IMR-90 (cell line): ENCODE measurements at regions not wholly inside any gene's neighbourhood (a gene's known extent, or its start where the extent isn't known, plus 50 kb on each side); places are given as distances from the start of the nearest gene placed in this dataset.

Experiments
- POLR2A ChIP-seq: IDR thresholded peaks from 2 replicates; pipeline ENCODE4 v1.6.1; 2012; ENCODE audit warnings: mild to moderate bottlenecking, low read depth, low read length
- RCOR1 ChIP-seq: IDR thresholded peaks from 2 replicates; pipeline ENCODE4 v1.6.1; 2012; ENCODE audit warnings: mild to moderate bottlenecking, low read length, improper control_type of control experiment; ENCODE audit not compliant: insufficient replicate concordance
- TF ChIP-seq, protein P1 (sequence below): conservative IDR thresholded peaks from 2 replicates; pipeline ENCODE4 v1.5.1; 2012; ENCODE audit warnings: mild to moderate bottlenecking, low read depth, low read length, improper control_type of control experiment

DNA sequence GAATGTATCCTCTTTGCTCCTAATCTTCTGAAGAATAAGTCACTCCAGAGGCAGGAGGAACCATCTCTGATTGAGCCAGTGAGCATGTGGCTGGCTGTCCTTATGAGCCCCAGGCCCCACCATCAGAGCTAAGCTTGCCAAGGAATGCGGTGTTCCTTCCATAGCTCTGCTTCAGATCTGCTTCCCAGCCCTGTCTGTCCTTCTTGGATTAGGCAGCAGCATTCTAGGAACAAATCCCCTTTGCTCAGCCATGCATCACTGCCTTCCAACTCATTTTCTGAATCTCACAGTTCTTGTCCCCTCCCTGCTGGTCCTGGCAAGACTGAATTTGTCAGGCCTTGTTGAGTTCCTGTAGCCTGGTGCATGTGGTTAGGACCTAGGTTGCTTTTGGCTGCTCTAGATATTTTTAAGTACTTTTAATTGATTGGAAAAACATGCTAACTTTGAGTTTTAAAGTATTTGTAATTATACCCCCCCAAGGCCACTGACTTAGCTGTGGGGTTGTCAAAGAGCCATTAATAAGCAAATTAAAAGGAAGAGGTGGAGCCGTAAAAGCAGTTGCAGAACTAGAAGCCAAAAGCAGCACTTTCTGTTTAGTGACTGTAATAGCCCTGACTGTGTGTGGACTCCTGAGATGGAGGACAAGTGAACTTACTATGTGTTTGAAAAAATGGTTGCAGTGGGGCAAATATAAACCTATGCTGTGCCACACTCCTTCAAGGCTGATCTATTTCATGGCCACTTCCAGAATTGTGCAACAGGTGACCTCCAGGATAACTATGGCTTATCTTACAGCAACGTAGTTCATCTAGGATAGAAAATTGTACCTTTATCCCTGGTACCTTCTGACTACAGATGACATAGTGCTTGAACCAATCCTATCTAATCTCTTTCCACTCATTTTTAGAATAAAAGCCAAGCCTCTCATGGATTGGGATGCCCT is 61.3 kb upstream of the BACH1 start:
- TF ChIP-seq RCOR1 (no peak), POLR2A (no peak)
- TF ChIP-seq, protein P1, sequence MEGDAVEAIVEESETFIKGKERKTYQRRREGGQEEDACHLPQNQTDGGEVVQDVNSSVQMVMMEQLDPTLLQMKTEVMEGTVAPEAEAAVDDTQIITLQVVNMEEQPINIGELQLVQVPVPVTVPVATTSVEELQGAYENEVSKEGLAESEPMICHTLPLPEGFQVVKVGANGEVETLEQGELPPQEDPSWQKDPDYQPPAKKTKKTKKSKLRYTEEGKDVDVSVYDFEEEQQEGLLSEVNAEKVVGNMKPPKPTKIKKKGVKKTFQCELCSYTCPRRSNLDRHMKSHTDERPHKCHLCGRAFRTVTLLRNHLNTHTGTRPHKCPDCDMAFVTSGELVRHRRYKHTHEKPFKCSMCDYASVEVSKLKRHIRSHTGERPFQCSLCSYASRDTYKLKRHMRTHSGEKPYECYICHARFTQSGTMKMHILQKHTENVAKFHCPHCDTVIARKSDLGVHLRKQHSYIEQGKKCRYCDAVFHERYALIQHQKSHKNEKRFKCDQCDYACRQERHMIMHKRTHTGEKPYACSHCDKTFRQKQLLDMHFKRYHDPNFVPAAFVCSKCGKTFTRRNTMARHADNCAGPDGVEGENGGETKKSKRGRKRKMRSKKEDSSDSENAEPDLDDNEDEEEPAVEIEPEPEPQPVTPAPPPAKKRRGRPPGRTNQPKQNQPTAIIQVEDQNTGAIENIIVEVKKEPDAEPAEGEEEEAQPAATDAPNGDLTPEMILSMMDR: no peak
